ENCODE measurements at regions not wholly inside any gene's neighbourhood (a gene's known extent, or its start where the extent isn't known, plus 50 kb on each side); places are given as distances from the start of the nearest gene placed in this dataset.
"Not testable (repeated sequence)": the region's sequence is repeated elsewhere in the genome, so short reads cannot be mapped to it uniquely, and the experiment has no call there.

DNA sequence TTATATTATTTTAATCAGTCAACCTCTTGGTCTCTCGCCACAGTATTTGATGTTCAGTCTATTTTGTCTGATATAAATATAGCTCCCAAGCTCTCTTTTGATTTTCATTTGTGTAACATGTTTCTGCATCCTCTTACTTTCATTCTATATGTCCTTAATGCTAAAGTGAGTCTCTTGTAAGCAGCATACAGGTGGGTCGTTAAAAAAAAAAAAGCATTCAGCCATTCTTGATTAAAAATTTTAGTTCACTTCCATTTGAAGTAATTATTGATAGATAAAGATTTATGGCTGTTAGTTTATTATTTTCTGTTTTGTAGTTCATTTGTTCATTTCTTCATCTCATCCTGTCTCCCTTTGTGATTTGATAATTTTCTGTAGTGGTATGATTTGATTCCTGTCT is 229.1 kb downstream of the GUCY2F start:
- DNase-seq = no peak
- Histone ChIP-seq H3K36me3 (replicated peaks; ENCODE audit: control insufficient read depth, insufficient read depth, low read length) (no peaks in the 10 kb centered on the region), H3K27me3 (ENCODE audit: control insufficient read depth, insufficient read depth, low read length) (no peaks in the 10 kb centered on the region), H3K4me3 (ENCODE audit: insufficient read depth, low read depth, low read length) (no peak overlapping the region)

- no peak for DNase-seq
- no peak overlapping the region for H3K4me3 ChIP-seq (ENCODE audit: insufficient read depth, low read depth, low read length)
- H3K27me3 ChIP-seq (ENCODE audit: control insufficient read depth, insufficient read depth, low read length) = no peaks in the 10 kb centered on the region
- H3K36me3 ChIP-seq (replicated peaks; ENCODE audit: control insufficient read depth, insufficient read depth, low read length) = no peaks in the 10 kb centered on the region
These were observed 263.1 kb downstream of the GUCY2F start for GRCh38 chrX:109218761-109219160.

DNA sequence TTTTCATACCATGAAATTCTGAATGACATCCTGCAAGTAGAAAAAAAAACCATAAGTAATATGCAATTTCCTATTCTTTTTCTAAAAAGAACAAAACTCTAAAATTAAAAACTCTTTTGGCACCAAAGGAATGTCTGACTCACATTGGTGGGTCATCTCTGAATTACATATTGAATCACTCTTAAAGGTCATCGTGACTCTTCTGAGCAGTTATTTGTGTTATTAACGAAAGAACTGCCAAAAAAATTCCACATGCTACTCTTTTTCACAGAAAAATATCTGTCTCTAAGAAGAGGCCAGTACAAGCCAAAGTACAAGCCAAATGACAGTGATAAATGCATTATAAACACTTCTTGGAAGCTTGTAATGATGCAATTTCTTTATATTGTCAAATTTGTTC is 282.2 kb downstream of the GUCY2F start:
- Histone ChIP-seq H3K36me3 (replicated peaks; ENCODE audit: control insufficient read depth, insufficient read depth, low read length) (no peaks in the 10 kb centered on the region), H3K4me3 (ENCODE audit: insufficient read depth, low read depth, low read length) (no peak overlapping the region), H3K27me3 (ENCODE audit: control insufficient read depth, insufficient read depth, low read length) (no peaks in the 10 kb centered on the region)
- no peak for DNase-seq

- Histone ChIP-seq H3K27me3 (ENCODE audit: control insufficient read depth, insufficient read depth, low read length) (no peaks in the 10 kb centered on the region), H3K36me3 (replicated peaks; ENCODE audit: control insufficient read depth, insufficient read depth, low read length) (no peaks in the 10 kb centered on the region), H3K4me3 (ENCODE audit: insufficient read depth, low read depth, low read length) (no peak overlapping the region)
- DNase-seq = no peak
These were observed 291.3 kb downstream of the GUCY2F start for GRCh38 chrX:109190542-109190941.

GRCh38 chrX:109187473-109188168 is 294.3 kb downstream of the GUCY2F start:
- H3K36me3 ChIP-seq (replicated peaks; ENCODE audit: control insufficient read depth, insufficient read depth, low read length) = no peaks in the 10 kb centered on the region
- H3K27me3 ChIP-seq (ENCODE audit: control insufficient read depth, insufficient read depth, low read length) = no peaks in the 10 kb centered on the region
- H3K4me3 ChIP-seq (ENCODE audit: insufficient read depth, low read depth, low read length) = no peak overlapping the region
- DNase-seq = no peak

DNA sequence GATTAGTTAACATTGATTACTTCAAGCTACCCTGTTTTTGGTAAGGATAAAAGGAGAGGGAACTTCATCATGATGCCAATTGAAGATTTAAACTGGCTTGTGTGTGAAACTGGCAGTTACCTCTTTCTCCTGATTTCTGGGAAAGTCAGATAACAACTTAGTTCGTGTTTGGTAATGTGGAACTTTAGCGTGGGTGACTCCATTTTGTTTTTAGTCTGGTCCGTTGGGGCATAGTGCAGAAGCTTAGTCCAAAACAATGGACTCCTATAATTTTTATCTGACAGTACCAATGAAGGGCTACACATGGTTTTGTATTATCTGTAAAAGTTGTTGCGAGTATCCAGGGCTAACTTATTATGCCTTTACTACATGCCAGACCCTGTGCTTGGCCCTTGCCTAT is 294.9 kb downstream of the GUCY2F start:
- no peaks in the 10 kb centered on the region for H3K36me3 ChIP-seq (replicated peaks; ENCODE audit: control insufficient read depth, insufficient read depth, low read length)
- no peak for DNase-seq
- no peaks in the 10 kb centered on the region for H3K27me3 ChIP-seq (ENCODE audit: control insufficient read depth, insufficient read depth, low read length)
- no peak overlapping the region for H3K4me3 ChIP-seq (ENCODE audit: insufficient read depth, low read depth, low read length)

- Histone ChIP-seq H3K36me3 (replicated peaks; ENCODE audit: control insufficient read depth, insufficient read depth, low read length) (no peaks in the 10 kb centered on the region), H3K27me3 (ENCODE audit: control insufficient read depth, insufficient read depth, low read length) (no peaks in the 10 kb centered on the region), H3K4me3 (ENCODE audit: insufficient read depth, low read depth, low read length) (no peak overlapping the region)
- DNase-seq = no peak
These were observed 297.3 kb downstream of the GUCY2F start for GRCh38 chrX:109184506-109185139.

DNA sequence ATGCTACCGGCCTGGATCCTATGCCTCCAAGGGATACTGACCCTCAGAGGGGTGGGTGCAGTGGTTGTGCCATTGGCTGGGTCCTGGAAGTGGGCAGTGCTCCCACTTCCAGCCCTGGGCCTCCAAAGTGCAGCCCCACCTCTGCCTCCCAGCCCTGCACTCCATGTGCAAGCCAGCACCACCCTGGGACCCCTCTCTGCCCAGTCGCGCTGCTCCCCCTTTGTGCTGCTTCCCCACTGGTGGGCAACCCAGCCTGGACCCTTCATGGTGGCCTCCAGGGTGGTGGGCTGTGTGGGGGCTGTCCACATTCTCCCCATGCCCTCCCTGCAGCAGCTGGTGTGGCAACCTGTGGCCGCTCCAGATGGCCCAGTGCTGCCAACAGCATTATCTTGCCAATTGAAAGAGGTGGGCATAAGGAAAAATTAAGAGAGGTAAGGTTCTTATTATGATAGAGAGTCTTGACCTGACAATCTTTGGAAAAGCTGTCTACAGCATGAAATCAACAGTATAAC is 309.7 kb downstream of the GUCY2F start:
- no peak for DNase-seq

GRCh38 chrX:109155161-109155560 is 326.7 kb downstream of the GUCY2F start:
- Histone ChIP-seq H3K27me3 (ENCODE audit: control insufficient read depth, insufficient read depth, low read length) (no peaks in the 10 kb centered on the region), H3K4me3 (ENCODE audit: insufficient read depth, low read depth, low read length) (no peak overlapping the region), H3K36me3 (replicated peaks; ENCODE audit: control insufficient read depth, insufficient read depth, low read length) (no peaks in the 10 kb centered on the region)
- DNase-seq = no peak

More for the DNA sequence above, 309.7 kb downstream of the GUCY2F start:
- Histone ChIP-seq H3K27me3 (ENCODE audit: control insufficient read depth, insufficient read depth, low read length) (no peaks in the 10 kb centered on the region), H3K4me3 (ENCODE audit: insufficient read depth, low read depth, low read length) (no peak overlapping the region), H3K36me3 (replicated peaks; ENCODE audit: control insufficient read depth, insufficient read depth, low read length) (no peaks in the 10 kb centered on the region)

- not testable (repeated sequence) for H3K4me3 ChIP-seq (ENCODE audit: insufficient read depth, low read depth, low read length); DNase-seq
These were observed 337.7 kb downstream of the GUCY2F start for GRCh38 chrX:109144173-109144572.

DNA sequence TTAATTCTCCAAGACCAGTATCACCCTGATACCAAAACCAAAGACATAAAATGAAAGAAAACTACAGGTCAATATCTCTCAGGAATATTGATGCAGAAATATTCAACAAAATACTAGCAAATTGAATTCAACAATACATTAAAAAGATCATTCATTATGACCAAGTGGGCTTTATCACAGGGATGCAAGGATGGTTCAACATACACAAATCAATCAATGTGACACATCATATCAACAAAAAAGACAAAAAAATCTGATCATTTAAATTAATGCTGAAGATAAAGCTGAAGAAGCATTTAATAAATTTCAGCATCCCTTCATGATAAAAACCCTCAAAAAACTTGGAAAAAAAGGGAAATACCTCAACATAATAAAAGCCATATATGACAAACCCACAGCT is 341.4 kb downstream of the GUCY2F start:
- Histone ChIP-seq H3K27me3 (ENCODE audit: control insufficient read depth, insufficient read depth, low read length) (no peaks in the 10 kb centered on the region), H3K36me3 (replicated peaks; ENCODE audit: control insufficient read depth, insufficient read depth, low read length) (no peaks in the 10 kb centered on the region), H3K4me3 (ENCODE audit: insufficient read depth, low read depth, low read length) (no peak overlapping the region)
- no peak for DNase-seq

More at GRCh38 chrX:109144173-109144572, 337.7 kb downstream of the GUCY2F start:
- not testable (repeated sequence) for H3K36me3 ChIP-seq (replicated peaks; ENCODE audit: control insufficient read depth, insufficient read depth, low read length); H3K27me3 ChIP-seq (ENCODE audit: control insufficient read depth, insufficient read depth, low read length)

DNA sequence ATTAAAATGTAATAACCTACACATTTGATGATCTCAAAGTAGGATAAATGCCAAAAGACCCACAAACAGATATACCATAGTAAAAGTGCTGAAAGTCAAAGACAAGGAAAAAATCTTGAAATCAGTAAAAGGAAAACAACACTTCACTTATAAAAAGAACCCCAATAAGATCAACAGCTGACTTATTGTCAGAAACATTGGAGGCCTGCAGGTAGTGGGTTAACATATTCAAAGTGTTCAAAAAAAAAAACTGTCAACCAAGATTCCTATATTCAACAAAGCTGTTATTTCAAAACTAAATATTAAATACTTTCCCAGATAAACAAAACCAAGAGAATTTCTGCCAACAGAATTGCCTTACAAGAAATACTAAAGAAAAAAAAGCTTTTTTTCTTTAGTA is 347.1 kb downstream of the GUCY2F start:
- Histone ChIP-seq H3K36me3 (replicated peaks; ENCODE audit: control insufficient read depth, insufficient read depth, low read length) (no peaks in the 10 kb centered on the region), H3K4me3 (ENCODE audit: insufficient read depth, low read depth, low read length) (no peak overlapping the region), H3K27me3 (ENCODE audit: control insufficient read depth, insufficient read depth, low read length) (no peaks in the 10 kb centered on the region)
- DNase-seq = no peak

DNA sequence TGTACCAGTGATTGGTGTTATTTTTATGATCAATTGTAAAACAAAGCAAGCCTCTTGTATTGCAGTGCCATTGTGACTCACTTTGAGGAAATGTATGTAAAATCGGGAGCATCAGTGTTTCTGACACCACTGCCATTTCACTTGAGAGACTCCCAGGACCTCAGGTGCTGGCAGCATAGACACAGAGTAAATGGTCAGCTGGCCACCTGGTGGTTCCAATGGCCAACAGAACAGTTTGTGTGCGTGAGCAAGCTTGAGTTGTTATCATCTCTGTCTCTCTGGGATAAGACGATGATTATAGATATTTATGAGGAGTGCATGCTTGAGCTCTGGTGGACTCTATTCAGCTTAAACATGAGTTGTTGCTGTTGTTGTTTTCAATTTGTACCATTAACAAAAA is 356.6 kb downstream of the GUCY2F start:
- Histone ChIP-seq H3K36me3 (replicated peaks; ENCODE audit: control insufficient read depth, insufficient read depth, low read length) (no peaks in the 10 kb centered on the region), H3K27me3 (ENCODE audit: control insufficient read depth, insufficient read depth, low read length) (no peaks in the 10 kb centered on the region), H3K4me3 (ENCODE audit: insufficient read depth, low read depth, low read length) (no peak overlapping the region)
- DNase-seq = no peak

DNA sequence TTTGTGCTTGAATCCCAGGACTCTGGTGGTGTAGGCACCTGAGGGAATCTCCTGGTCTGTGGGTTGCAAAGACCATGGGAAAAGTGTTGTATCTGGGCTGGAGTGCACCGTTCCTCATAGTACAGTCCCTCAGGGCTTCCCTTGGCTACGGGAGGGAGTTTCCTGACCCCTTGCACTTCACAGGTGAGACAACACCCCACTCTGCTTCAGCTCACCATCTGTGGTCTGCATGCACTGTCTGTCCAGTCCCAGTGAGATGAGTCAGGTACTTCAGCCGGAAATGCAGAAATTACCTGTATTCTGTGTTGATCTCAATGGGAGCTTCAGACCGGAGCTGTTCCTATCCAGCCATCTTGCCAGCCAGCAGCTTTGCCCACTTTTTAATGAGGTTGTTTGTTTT is 353.0 kb upstream of the IRS4 start:
- no peak for DNase-seq
- Histone ChIP-seq H3K36me3 (replicated peaks; ENCODE audit: control insufficient read depth, insufficient read depth, low read length) (no peaks in the 10 kb centered on the region), H3K4me3 (ENCODE audit: insufficient read depth, low read depth, low read length) (no peak overlapping the region), H3K27me3 (ENCODE audit: control insufficient read depth, insufficient read depth, low read length) (no peaks in the 10 kb centered on the region)

DNA sequence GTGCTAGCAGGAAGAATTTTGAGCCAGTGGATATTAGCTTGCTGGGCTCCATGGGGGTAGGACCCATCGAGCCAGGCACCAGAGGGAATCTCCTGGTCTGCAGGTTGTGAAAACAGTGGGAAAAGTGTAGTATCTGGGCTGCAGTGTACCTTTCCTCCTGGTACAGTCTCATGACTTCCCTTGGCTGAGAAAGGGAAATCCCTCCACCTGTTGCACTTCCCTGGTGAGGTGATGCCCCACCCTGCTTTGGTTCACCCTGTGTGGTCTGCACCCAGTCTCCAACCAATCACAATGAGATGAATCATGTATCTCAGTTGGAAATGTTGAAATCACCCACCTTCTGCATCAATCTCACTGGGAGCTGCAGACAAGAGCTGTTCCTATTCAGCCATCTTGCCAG is 341.4 kb upstream of the IRS4 start:
- DNase-seq = no peak
- Histone ChIP-seq H3K4me3 (ENCODE audit: insufficient read depth, low read depth, low read length) (no peak overlapping the region), H3K36me3 (replicated peaks; ENCODE audit: control insufficient read depth, insufficient read depth, low read length) (no peaks in the 10 kb centered on the region), H3K27me3 (ENCODE audit: control insufficient read depth, insufficient read depth, low read length) (no peaks in the 10 kb centered on the region)
